ENCODE measurements at regions not wholly inside any gene's neighbourhood (a gene's known extent, or its start where the extent isn't known, plus 50 kb on each side); places are given as distances from the start of the nearest gene placed in this dataset.

DNA sequence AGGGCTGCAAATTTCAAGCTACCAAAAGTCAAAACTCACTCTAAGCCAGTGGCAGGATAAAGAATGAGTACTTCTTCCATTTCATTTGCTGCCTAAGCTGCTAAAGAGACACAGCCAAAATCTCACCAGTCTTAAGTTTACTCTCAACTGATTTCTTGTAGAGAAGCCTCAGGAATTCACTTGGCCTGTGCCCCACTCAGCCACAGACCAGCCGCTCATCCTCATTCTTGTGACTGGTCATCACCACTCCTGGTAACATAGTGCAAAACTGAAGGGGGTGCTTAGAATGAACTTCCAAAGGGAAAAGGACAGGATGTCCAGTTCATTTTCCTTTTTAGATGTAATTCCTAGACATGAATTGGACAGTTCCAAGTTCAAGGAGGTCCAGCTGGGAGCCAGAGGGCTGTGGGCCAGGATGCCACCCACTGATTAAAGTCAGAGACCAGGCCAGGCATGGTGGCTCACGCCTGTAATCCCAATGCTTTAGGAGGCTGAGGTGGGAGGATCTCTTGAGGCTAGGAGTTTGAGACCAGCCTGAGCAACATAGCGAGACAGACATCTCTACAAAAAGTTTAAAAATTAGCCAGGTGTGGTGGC is 72.7 kb upstream of the RANBP3L start:
- ATAC-seq (no peak), DNase-seq (no peak)
- H3K36me3 Mint-ChIP-seq = no peaks in the 10 kb centered on the region
- no peaks in the 10 kb centered on the region for H3K4me1 Mint-ChIP-seq
- no peak overlapping the region for H3K27ac Mint-ChIP-seq
- no peak overlapping the region for H3K4me3 Mint-ChIP-seq
- no peaks in the 10 kb centered on the region for H3K9me3 Mint-ChIP-seq (ENCODE audit: low read depth)
- no peaks in the 10 kb centered on the region for H3K27me3 Mint-ChIP-seq
- CTCF ChIA-PET = no interaction called here

GRCh38 chr5:36377192-36377591 is 75.5 kb upstream of the RANBP3L start:
- Mint-ChIP-seq H3K9me3 (ENCODE audit: low read depth) (no peaks in the 10 kb centered on the region), H3K36me3 (no peaks in the 10 kb centered on the region), H3K4me1 (no peaks in the 10 kb centered on the region), H3K27me3 (no peaks in the 10 kb centered on the region), H3K4me3 (no peak overlapping the region), H3K27ac (no peak overlapping the region)
- CTCF ChIA-PET = interaction anchor here (0.9 kb wide), 1 partner anchor 112 kb away, joined by 3 read pairs; no protein-coding TSS in a partner anchor
- DNase-seq (no peak), ATAC-seq (no peak)

- Mint-ChIP-seq H3K27ac (no peak overlapping the region), H3K9me3 (ENCODE audit: low read depth) (no peaks in the 10 kb centered on the region), H3K27me3 (no peaks in the 10 kb centered on the region), H3K36me3 (no peaks in the 10 kb centered on the region), H3K4me3 (no peak overlapping the region), H3K4me1 (no peaks in the 10 kb centered on the region)
- DNase-seq = no peak
- CTCF ChIA-PET = no interaction called here
- ATAC-seq = no peak
Measured at GRCh38 chr5:36378551-36378950, 76.8 kb upstream of the RANBP3L start.

DNA sequence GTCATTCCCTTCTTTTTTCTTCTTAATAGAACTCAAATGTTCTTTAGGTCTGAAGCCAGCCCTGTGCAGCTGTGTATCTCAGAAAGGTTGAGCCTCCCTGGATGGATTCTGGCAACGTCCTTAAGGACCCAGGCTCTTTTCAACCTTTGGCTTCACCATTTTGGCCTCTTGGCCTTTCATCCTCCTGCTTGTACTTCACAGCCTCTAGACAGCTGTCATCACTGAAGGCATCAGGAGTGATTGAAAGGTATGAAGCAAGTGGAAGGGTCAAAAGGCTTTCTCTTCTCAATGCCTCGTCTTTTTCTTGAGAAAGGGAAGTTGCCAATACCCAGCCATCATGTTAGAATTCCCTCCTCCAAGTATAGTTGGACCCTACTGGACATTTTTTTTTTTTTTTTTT is 81.2 kb upstream of the RANBP3L start:
- CTCF ChIA-PET = no interaction called here
- Mint-ChIP-seq H3K4me3 (no peak overlapping the region), H3K27me3 (peaks cover 2% of the 10 kb centered on the region), H3K9me3 (ENCODE audit: low read depth) (no peaks in the 10 kb centered on the region), H3K4me1 (peaks cover 3% of the 10 kb centered on the region), H3K36me3 (no peaks in the 10 kb centered on the region), H3K27ac (no peak overlapping the region)
- no peak for DNase-seq
- no peak for ATAC-seq

DNA sequence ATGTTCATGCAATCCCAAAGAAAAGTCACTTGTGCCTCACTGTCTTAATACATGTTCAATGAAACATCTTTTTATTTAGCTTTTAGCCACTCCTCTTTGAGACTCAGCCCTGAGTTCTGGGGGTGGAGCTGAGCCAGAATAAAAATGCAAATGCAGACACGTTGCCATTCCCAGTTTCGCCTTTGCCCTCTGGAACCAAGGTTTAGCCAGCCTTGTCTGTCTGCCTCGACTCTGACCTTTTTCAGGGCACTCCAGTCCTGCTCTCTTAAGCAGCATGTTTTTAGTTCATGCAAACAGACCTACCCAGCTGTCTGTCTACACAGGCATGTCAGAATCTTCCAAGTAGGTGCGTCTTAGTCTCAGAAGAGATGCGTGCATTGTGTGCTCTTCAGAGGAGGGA is 82.2 kb upstream of the RANBP3L start:
- Mint-ChIP-seq H3K4me1 (peaks cover 3% of the 10 kb centered on the region), H3K27me3 (peaks cover 2% of the 10 kb centered on the region), H3K4me3 (no peak overlapping the region), H3K9me3 (ENCODE audit: low read depth) (no peaks in the 10 kb centered on the region), H3K27ac (no peak overlapping the region), H3K36me3 (no peaks in the 10 kb centered on the region)
- ATAC-seq (no peak), DNase-seq (no peak)
- CTCF ChIA-PET = no interaction called here

DNA sequence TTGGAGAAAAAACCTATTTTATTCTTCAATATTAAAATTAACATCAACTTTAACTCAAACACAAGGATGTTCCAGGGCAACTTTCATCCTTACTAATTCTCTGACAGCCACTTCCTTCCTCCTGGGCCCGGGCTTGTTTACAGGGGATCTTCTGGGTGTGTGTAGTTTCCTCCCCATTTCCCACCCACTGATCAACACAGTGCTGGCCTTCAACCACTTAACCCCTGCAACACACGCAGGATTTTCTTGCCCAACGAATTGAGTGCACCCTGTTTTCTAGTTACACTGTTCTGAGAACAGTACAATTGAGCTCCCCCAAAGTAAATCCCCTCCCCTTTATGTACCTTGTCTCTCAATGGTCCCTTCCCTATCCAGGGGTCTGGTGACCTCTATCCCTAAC is 83.1 kb upstream of the RANBP3L start:
- Mint-ChIP-seq H3K36me3 (no peaks in the 10 kb centered on the region), H3K4me1 (peaks cover 3% of the 10 kb centered on the region), H3K4me3 (no peak overlapping the region), H3K27me3 (peaks cover 6% of the 10 kb centered on the region), H3K9me3 (ENCODE audit: low read depth) (no peaks in the 10 kb centered on the region), H3K27ac (no peak overlapping the region)
- DNase-seq (no peak), ATAC-seq (no peak)
- CTCF ChIA-PET = no interaction called here

GRCh38 chr5:36385495-36385894 is 83.8 kb upstream of the RANBP3L start:
- Mint-ChIP-seq H3K27me3 (peaks cover 6% of the 10 kb centered on the region), H3K36me3 (no peaks in the 10 kb centered on the region), H3K9me3 (ENCODE audit: low read depth) (no peaks in the 10 kb centered on the region), H3K4me3 (no peak overlapping the region), H3K4me1 (peaks cover 3% of the 10 kb centered on the region), H3K27ac (no peak overlapping the region)
- ATAC-seq = no peak
- DNase-seq = no peak
- CTCF ChIA-PET = no interaction called here

- H3K4me3 Mint-ChIP-seq = no peak overlapping the region
Measured at GRCh38 chr5:36388288-36388687, 86.6 kb upstream of the RANBP3L start.

GRCh38 chr5:36389245-36389644 is 87.5 kb upstream of the RANBP3L start:
- Mint-ChIP-seq H3K27ac (no peak overlapping the region), H3K27me3 (peaks cover 14% of the 10 kb centered on the region), H3K9me3 (ENCODE audit: low read depth) (no peaks in the 10 kb centered on the region), H3K4me1 (peaks cover 3% of the 10 kb centered on the region), H3K36me3 (no peaks in the 10 kb centered on the region), H3K4me3 (no peak overlapping the region)
- DNase-seq (no peak), ATAC-seq (no peak)
- CTCF ChIA-PET = interaction anchor here (1.6 kb wide), 2 partner anchors 148 to 310 kb away, joined by 4 read pairs; partner anchors contain the start of gene NADK2

More at GRCh38 chr5:36388288-36388687, 86.6 kb upstream of the RANBP3L start:
- ATAC-seq (no peak), DNase-seq (no peak)
- H3K4me1 Mint-ChIP-seq = peaks cover 3% of the 10 kb centered on the region
- peaks cover 14% of the 10 kb centered on the region for H3K27me3 Mint-ChIP-seq
- CTCF ChIA-PET = interaction anchor here (1.6 kb wide), 2 partner anchors 147 to 309 kb away, joined by 4 read pairs; partner anchors contain the start of gene NADK2
- no peaks in the 10 kb centered on the region for H3K36me3 Mint-ChIP-seq
- no peaks in the 10 kb centered on the region for H3K9me3 Mint-ChIP-seq (ENCODE audit: low read depth)
- no peak overlapping the region for H3K27ac Mint-ChIP-seq

DNA sequence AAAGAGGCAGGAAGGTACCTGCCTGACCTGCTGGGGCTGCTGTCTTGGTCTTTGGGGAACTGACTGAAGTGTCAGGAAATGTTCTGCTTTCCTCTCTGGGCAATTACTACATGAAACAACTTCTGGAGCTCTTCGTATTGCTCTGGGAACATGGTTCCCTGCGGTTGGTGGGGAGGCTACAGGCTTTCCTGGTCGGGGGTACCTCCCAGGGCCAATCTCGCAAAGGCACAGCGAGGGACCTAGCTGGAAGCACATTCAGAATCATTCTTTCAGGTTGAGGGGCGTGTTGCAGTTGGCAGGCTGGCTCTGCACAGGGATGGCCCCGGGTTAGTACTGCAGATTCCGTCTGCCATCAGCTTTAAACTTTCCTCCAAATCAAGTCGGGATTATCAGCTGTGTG is 88.9 kb upstream of the RANBP3L start:
- DNase-seq (no peak), ATAC-seq (no peak)
- no peak overlapping the region for H3K27ac Mint-ChIP-seq
- no peaks in the 10 kb centered on the region for H3K36me3 Mint-ChIP-seq
- peaks cover 12% of the 10 kb centered on the region for H3K27me3 Mint-ChIP-seq
- CTCF ChIA-PET = interaction anchor here (0.6 to 1.5 kb wide), 2 partner anchors 29 to 312 kb away, joined by 3 read pairs; no protein-coding TSS in a partner anchor
- H3K4me1 Mint-ChIP-seq = no peaks in the 10 kb centered on the region
- no peaks in the 10 kb centered on the region for H3K9me3 Mint-ChIP-seq (ENCODE audit: low read depth)
- H3K4me3 Mint-ChIP-seq = no peak overlapping the region

- CTCF ChIA-PET = no interaction called here
- Mint-ChIP-seq H3K27ac (no peak overlapping the region), H3K4me1 (no peaks in the 10 kb centered on the region), H3K27me3 (peaks cover 14% of the 10 kb centered on the region), H3K9me3 (ENCODE audit: low read depth) (no peaks in the 10 kb centered on the region), H3K36me3 (no peaks in the 10 kb centered on the region), H3K4me3 (no peak overlapping the region)
- ATAC-seq (no peak), DNase-seq (no peak)
Measured at GRCh38 chr5:36392186-36392585, 90.5 kb upstream of the RANBP3L start.

GRCh38 chr5:36392818-36393217 is 91.1 kb upstream of the RANBP3L start:
- Mint-ChIP-seq H3K4me3 (no peak overlapping the region), H3K27me3 (peaks cover 19% of the 10 kb centered on the region), H3K4me1 (no peaks in the 10 kb centered on the region), H3K9me3 (ENCODE audit: low read depth) (no peaks in the 10 kb centered on the region), H3K27ac (no peak overlapping the region), H3K36me3 (no peaks in the 10 kb centered on the region)
- CTCF ChIA-PET = interaction anchor here (0.6 kb wide), 1 partner anchor 64 kb away, joined by 3 read pairs; no protein-coding TSS in a partner anchor
- no peak for ATAC-seq
- no peak for DNase-seq

DNA sequence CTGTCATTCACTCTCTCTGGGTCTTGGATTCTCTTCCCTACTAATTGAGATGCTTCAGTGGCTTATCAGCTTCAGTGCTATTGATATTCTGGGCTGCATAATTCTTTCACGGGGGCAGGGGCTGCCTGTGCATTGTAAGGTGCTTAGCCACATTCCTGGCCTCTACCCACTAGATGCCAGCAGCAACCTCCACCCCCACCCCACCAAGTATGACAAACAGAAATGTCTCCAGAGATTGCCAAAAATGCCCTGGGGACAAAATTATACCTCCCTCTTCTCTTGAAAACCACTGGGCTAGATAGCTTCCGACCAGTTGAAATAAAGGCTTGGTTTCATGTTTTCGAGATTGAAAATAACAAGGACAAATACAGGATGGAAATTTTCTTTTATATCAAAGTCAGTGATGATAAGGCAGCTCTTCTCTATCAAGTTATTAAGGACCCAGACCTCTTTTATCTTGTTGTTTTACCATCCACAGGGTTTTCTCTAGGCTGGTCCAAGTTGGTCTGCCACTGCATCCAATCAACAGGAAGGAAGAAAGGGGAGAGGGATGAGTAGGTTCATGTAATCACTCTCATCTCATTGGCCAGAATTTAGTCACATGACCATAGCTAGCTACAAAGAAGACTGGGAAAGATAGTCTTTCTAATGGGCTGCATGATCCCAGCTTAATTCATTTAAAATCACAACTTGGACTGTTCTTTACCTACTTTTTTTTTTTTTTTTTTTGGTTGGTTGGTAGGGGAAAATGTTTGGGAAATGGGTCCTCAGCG is 92.1 kb upstream of the RANBP3L start:
- no peaks in the 10 kb centered on the region for H3K4me1 Mint-ChIP-seq
- DNase-seq = no peak
- peaks cover 23% of the 10 kb centered on the region for H3K27me3 Mint-ChIP-seq
- CTCF ChIA-PET = interaction anchor here (1.2 kb wide), 1 partner anchor 121 kb away, joined by 3 read pairs; no protein-coding TSS in a partner anchor
- no peaks in the 10 kb centered on the region for H3K9me3 Mint-ChIP-seq (ENCODE audit: low read depth)
- no peak overlapping the region for H3K27ac Mint-ChIP-seq
- ATAC-seq = no peak
- H3K4me3 Mint-ChIP-seq = no peak overlapping the region
- H3K36me3 Mint-ChIP-seq = no peaks in the 10 kb centered on the region

DNA sequence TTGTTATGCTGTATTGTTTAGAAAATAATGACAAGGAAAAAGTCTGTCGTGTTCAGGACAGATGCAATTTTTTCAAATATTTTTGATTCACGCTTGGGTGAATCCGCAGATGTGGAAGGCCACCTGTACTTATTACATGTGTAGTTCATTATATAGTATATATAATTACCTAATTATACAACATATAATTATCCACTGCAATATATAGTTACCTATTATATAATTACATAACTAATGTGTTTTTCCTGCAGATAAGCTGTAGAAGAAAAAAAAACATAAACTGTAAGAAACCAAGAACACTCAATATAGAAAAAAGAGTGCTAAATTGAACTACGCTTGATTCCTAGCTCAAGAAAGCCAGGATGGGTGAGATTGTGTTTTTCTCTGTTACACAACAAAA is 93.6 kb upstream of the RANBP3L start:
- CTCF ChIA-PET = no interaction called here
- ATAC-seq (no peak), DNase-seq (no peak)
- Mint-ChIP-seq H3K36me3 (no peaks in the 10 kb centered on the region), H3K27me3 (peaks cover 22% of the 10 kb centered on the region), H3K9me3 (ENCODE audit: low read depth) (no peaks in the 10 kb centered on the region), H3K27ac (no peak overlapping the region), H3K4me1 (no peaks in the 10 kb centered on the region), H3K4me3 (no peak overlapping the region)
